GM12878 (cell line): ENCODE measurements at regions not wholly inside any gene's neighbourhood (a gene's known extent, or its start where the extent isn't known, plus 50 kb on each side); places are given as distances from the start of the nearest gene placed in this dataset.

ENCODE experiments used
- CBFB ChIP-seq: IDR thresholded peaks from 2 replicates; pipeline ENCODE4 v1.6.1; 2016; ENCODE audit warnings: antibody characterized with exemption, low read depth
- CEBPB ChIP-seq, 2 experiments: fragments of 150-350 bp in 1 of 2; IDR thresholded peaks; 2 replicates each; pipeline ENCODE4 v1.6.1; 2012 to 2014; ENCODE audit warnings: low read depth in 2 of 2, low read length in 2 of 2, borderline replicate concordance in 1 of 2, inconsistent platforms in 1 of 2
- CREM ChIP-seq: IDR thresholded peaks from 2 replicates; pipeline ENCODE4 v1.6.1; 2014; ENCODE audit warnings: antibody characterized with exemption, low read depth
- E2F4 ChIP-seq: IDR thresholded peaks from 2 replicates; pipeline ENCODE4 v1.6.1; 2012; ENCODE audit warnings: low read depth, low read length, improper control_type of control experiment
- FOS ChIP-seq: IDR thresholded peaks from 3 replicates; pipeline ENCODE4 v1.6.1; 2011; ENCODE audit warnings: borderline replicate concordance; ENCODE audit not compliant: insufficient read length; ENCODE audit errors: extremely low read depth
- FOXM1 ChIP-seq: IDR thresholded peaks from 2 replicates; pipeline ENCODE4 v1.6.1; 2012; ENCODE audit warnings: low read depth, mild to moderate bottlenecking, inconsistent platforms, low read length, moderate library complexity
- HDAC6 ChIP-seq: fragments of 200-600 bp; sonication (generic); IDR thresholded peaks from one replicate; pipeline ENCODE4 v1.8.0; 2017; ENCODE audit warnings: antibody characterized with exemption; ENCODE audit not compliant: unreplicated experiment
- IKZF1 ChIP-seq: fragments of 450-650 bp; conservative IDR thresholded peaks from 2 replicates; pipeline ENCODE4 v1.6.1; 2017; ENCODE audit warnings: antibody characterized with exemption, mild to moderate bottlenecking
- JUNB ChIP-seq: IDR thresholded peaks from 2 replicates; pipeline ENCODE4 v1.6.1; 2016; ENCODE audit warnings: antibody characterized with exemption, mild to moderate bottlenecking
- MLLT1 ChIP-seq: fragments of 450-650 bp; IDR thresholded peaks from 2 replicates; pipeline ENCODE4 v1.6.1; 2016; ENCODE audit warnings: mild to moderate bottlenecking
- NBN ChIP-seq: fragments of 450-650 bp; IDR thresholded peaks from 2 replicates; pipeline ENCODE4 v1.6.1; 2016
- NFYA ChIP-seq: IDR thresholded peaks from 2 replicates; pipeline ENCODE4 v1.6.1; 2011; ENCODE audit warnings: low read depth, mild to moderate bottlenecking, low read length, improper control_type of control experiment, borderline replicate concordance
- SMC3 ChIP-seq: IDR thresholded peaks from 2 replicates; pipeline ENCODE4 v1.6.1; 2011; ENCODE audit warnings: low read length, improper control_type of control experiment, borderline replicate concordance
- SP1 ChIP-seq: IDR thresholded peaks from one replicate; pipeline ENCODE4 v1.6.1; 2011; ENCODE audit warnings: low read depth, low read length
- SREBF1 ChIP-seq: IDR thresholded peaks from 2 replicates; pipeline ENCODE4 v1.6.1; 2012; ENCODE audit warnings: mild to moderate bottlenecking, low read length
- TCF3 ChIP-seq: IDR thresholded peaks from 2 replicates; pipeline ENCODE4 v1.6.1; 2012; ENCODE audit warnings: low read depth, mild to moderate bottlenecking, low read length, borderline replicate concordance; ENCODE audit not compliant: insufficient read depth
- WRNIP1 ChIP-seq: IDR thresholded peaks from 2 replicates; pipeline ENCODE4 v1.6.1; 2011; ENCODE audit warnings: low read depth, low read length, improper control_type of control experiment, borderline replicate concordance
- YY1 ChIP-seq: IDR thresholded peaks from 2 replicates; pipeline ENCODE4 v1.6.1; 2011; ENCODE audit warnings: low read depth, mild to moderate bottlenecking, low read length
- ZBED1 ChIP-seq: IDR thresholded peaks from 2 replicates; pipeline ENCODE4 v1.6.1; 2016; ENCODE audit warnings: borderline replicate concordance
- ZBTB33 ChIP-seq: fragments of 450-650 bp; IDR thresholded peaks from 2 replicates; pipeline ENCODE4 v1.6.1; 2017; ENCODE audit warnings: mild to moderate bottlenecking

- TF ChIP-seq NBN (no peak; the same call in 1 of the 2 replicates), NFYA (no peak), SREBF1 (no peak), IKZF1 (peak; percentile 27), YY1 (peak; percentile 92), ZBED1 (peak; percentile 38; the same call in 1 of the 2 replicates), TCF3 (no peak), MLLT1 (no peak), SMC3 (peak; percentile 12; the same call in 1 of the 2 replicates), WRNIP1 (no peak), JUNB (peak; percentile 35), SP1 (peak; percentile 34), CBFB (no peak; the same call in 1 of the 2 replicates), CREM (0 out of 2 replicates have a peak, but pooled peaks have one; percentile 33), FOS (no peak), CEBPB (IDR thresholded peaks at IDR 0.05; ENCODE audit: borderline replicate concordance in 1 of 2, low read depth in 2 of 2, low read length in 2 of 2) (no peak), ZBTB33 (no peak), E2F4 (no peak), FOXM1 (no peak), HDAC6 (no peak)
These were observed 144.5 kb upstream of the SLC38A2 start (continued) for GRCh38 chr12:46516933-46517578.
